ENCODE measurements at regions not wholly inside any gene's neighbourhood (a gene's known extent, or its start where the extent isn't known, plus 50 kb on each side); places are given as distances from the start of the nearest gene placed in this dataset.

GRCh38 chr21:41615613-41616012 is 107.7 kb upstream of the TMPRSS2 start (continued):
- TF ChIP-seq RAD21 (IDR thresholded peaks at IDR 0.05 in 1 of 2, conservative IDR thresholded peaks at IDR 0.05 in 1 of 2; ENCODE audit: low read depth in 2 of 2, low read length in 2 of 2), result no peak
- no peak for TF ChIP-seq TCF12 (IDR thresholded peaks at IDR 0.05; ENCODE audit: low read depth, low read length)
- TF ChIP-seq HDAC6 (IDR thresholded peaks at IDR 0.05; ENCODE audit: low read depth, low read length), result no peak
- no peak for TF ChIP-seq ATF2 (IDR thresholded peaks at IDR 0.05; ENCODE audit: low read length)
- TF ChIP-seq EGR1 (IDR thresholded peaks at IDR 0.05; ENCODE audit: borderline replicate concordance, low read depth, low read length), result no peak

Measured in H1 (cell line).